Effector CD8-positive, alpha-beta T cell (primary cell): ENCODE measurements at regions not wholly inside any gene's neighbourhood (a gene's known extent, or its start where the extent isn't known, plus 50 kb on each side); places are given as distances from the start of the nearest gene placed in this dataset.

Source experiments
- DNase-seq: peaks from one replicate; lab custom pipeline; 2025; lab: John Stamatoyannopoulos, UW

DNA sequence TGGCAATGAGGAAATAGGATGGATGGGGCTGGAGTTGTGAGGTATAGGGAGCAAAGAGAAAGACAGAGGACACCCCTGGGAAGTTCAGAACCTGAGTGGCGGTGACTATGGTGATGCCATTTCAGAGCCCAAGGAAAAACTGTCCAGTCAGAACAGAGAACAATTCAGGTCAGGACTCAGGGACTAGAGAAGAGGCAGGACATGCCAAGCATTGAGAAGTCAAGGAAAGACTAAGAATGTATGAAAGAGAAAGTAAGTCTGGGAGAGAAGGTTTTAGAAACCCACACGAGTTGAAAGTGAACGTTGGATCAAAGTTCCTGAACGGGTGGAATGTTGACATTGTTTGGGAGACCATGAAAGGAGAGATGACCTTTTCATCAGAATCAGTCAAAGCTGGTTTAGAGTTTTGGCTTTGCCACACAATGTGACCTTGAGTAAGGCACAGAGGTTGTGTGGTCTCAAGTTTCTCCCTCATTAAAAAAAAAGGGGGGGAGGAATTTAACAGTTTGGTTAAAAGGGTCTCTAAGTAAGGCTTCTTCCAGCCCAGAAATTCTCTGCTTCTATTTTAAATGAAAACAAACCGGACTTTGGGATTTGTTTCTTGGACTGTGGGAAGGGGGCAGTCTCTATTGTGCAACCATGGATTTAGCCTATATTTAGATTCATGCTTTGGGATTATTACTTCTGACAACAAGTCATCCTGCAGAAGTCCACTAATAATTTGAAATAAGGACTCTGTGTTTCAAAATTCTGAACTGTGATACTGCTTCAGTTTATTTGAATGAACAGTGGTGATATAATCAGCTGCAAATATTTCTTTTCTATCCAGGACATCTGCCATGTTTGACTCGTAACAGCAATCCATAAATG lies 315.9 kb upstream of the TBL1XR1 start:
- no peak for DNase-seq

- no peak for DNase-seq
Observed at GRCh38 chr3:177513815-177514610, 316.7 kb upstream of the TBL1XR1 start.

- DNase-seq: no peak
Observed at GRCh38 chr3:177514611-177515499, 317.6 kb upstream of the TBL1XR1 start.

DNA sequence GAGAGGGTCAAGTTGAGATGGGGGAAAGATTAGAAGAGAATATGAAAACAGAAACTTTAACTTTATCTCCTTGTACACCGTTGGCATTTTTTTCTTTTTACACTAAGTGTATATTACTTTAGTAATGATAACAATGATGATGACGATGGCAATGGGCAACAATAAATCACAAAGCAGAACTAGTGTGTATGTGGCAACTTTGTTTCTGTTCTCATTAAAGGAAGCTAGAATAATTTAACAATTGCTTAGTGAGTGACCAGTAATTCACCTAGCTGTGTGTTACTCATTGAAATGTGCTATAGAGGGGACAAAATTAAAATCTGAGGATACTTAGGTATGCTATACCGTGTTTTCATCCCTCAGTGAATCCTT lies 318.5 kb upstream of the TBL1XR1 start:
- DNase-seq: no peak

DNA sequence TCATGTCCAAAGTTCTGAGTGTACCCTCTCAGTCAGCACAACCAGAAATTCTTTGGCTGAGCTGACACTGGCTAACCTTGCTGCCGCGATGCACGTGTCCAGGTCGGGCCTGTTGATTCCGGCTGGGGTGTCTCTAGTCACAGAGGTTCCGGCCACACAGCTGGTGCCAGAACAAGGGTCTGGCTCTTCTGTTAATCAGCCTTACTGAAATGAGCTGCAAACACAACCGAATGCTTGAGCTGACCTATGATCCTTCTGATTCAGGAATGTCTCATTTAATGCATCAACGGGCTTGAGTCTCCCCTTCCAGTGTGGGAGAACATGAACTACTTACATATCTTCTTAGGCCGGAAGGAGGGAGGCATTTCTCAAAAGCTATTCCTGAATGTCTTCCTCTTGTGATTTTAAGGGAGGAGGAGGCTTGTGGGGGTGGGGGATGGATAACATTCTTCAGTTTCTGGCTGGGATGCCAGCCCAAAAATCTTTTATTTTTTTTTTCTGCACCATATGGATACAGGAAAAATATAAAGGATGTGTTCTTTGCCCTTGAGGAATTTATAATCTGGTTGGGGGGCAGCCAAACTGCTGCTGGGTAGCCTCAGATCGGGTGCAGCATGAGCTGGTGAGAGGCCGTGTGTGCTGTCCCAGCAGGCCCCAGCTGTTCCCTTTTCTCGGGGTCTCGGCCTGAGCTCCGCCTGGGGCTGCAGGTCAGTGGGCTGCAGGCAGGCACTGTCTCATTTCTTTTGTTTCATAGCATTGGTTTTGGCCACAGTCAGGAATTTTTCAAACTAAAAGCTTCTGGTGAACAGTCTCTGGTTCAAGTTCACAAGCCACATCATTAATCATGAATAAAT lies 319.1 kb upstream of the TBL1XR1 start:
- DNase-seq: no peak

GRCh38 chr3:177517906-177518305 lies 320.6 kb upstream of the TBL1XR1 start:
- DNase-seq: no peak

- DNase-seq: no peak
Observed at GRCh38 chr3:177519588-177519987, 322.3 kb upstream of the TBL1XR1 start.

- DNase-seq: no peak
Observed at GRCh38 chr3:177521305-177521704, 324.0 kb upstream of the TBL1XR1 start.

DNA sequence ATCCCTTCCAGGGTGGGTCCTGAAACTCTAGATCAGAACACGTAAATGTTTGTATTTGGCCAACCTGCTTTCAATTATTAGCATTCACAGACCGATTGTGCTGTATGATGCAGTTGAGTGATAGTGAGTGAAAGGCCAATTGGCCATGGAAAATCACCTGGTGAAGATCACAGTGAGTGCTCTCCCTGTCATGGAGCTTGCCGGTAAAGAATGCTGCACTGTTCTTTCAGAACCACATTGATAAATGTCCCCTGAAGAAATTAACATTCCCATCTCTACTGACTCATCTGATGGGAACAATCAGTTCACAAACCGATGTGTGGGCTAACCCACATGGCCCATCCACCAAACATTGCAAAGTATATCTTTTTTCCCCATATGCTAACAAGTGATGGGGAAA lies 324.8 kb upstream of the TBL1XR1 start:
- DNase-seq: no peak

DNA sequence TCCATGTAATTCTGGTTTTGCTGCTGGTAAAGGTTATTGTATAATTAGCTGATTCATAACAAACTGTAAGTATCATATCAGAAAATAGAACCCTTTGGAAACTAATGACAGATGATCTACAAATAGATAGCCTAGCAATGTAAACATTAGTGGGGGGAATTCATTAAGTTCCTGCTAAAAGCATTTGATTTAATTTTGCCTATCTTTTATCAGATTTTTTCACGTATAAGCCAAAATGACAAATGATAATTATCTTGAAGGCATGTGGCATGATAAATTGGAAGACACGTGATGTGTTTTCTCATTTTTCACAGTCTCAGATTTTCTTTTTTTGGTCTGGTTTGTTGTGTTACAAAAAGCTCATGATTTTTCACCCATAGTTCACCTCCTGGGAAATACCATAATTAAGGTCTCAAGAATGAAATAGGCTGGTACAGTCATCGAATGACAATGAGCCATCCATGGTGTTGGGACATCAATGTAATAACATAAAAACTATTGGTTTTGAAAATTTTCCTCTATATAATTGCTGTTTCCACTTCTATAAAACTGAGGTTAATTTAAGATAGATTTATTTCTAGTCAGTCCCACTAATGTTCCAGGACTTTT lies 325.9 kb upstream of the TBL1XR1 start:
- no peak for DNase-seq

DNA sequence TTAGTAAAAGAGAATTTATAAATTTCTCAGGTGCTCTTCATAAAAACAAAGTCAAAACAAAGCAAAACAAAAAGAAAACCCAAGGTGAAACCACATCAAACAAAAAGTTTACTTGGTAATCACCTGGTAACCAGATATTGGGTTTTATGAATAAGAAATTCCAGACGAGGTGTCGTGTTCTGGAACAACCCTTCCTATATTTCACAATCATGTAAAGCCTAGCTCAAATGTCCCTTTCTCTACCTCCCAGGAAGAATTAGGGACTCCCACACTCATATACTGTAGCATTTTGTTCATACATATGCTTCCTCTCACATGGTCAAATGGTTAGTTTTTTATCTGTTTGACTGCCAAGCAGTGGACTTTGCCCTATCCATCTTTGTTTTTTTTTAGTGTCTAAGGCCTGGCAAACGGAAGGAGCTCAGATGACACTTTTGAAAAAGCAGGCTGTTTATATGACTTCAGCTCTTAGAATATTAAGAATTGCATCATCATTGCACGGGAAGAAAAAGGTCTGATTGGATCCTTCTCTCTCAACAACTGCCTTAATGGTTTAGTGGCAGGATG lies 326.7 kb upstream of the TBL1XR1 start:
- DNase-seq: no peak

DNA sequence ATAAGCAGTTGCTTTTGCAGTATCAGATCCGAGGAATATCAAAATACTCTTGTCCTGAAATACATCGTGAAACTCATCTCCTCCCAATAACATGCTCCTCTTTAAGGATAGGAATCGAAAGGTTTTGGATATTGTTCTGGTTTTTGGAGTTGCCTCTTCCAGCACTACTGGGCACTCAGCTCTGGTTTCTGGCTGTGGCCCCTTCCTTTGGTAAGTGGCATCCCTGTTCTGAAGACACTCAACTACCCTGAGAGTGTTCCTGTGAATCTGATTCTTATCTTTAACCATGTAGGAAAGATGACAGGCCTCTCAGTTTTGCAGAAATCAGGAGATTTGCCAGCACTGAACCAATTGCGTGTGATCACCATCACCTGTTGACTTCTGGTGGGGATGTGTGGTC lies 327.5 kb upstream of the TBL1XR1 start:
- DNase-seq: no peak

- DNase-seq: no peak
Observed at GRCh38 chr3:177525414-177525813, 328.1 kb upstream of the TBL1XR1 start.

DNA sequence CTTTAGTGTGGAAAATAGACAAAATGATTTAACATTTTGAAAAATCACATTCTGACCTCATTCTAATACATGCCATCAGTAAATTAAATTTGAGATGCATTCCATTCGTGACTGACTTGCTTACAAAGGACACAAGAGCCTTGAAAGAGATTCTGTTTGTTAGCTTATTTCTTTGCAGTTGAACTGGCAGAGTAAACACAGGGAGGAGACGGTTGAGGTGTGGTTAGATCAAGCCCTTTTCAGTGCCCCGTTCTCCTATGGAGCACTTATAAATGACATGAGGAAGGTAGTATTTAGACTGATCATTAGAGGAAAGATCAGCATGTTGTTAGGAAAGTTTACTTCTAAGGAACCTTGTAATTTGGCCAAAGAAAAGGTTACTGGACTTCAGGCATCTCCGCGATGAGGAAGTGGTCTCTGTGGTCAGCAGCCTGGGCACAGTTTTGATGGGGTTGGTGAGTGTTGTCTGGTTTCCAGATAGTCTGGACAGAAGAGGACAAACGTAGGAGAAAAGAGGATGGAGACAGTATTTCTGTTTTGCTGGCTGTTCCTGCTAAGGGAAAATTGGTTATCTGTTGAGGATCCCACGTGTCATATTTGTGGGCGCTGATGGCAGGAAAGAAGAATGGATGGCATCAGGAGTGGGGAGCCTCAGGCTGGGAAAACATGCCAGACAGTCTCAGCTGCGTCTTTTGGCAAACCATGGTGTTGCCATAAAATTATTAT lies 328.9 kb upstream of the TBL1XR1 start:
- DNase-seq: no peak

GRCh38 chr3:177527182-177527581 lies 329.9 kb upstream of the TBL1XR1 start:
- DNase-seq: no peak

GRCh38 chr3:177528306-177529070 lies 331.2 kb upstream of the TBL1XR1 start:
- DNase-seq: no peak

DNA sequence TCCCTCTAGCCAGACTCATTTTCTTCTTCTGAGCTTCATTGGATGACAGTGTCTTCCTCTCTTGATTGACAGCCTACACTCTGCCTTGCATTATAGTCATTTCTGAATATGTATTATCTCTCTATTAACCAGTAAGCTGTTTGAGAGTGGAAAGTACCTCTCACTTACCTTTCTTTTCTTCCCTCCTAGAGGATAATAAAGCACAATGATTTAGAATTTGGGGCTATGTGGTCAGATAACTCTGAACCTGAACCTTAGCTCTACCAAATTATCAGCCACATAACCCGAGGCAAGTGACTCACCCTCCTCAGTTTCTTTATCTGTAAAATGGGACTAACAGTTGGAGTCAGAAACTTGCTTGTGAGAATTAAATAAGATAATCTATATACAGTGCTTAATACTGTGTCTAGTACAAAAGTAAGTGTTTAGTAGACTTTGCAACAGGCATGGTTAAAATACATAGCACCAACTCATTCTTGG lies 331.8 kb upstream of the TBL1XR1 start:
- no peak for DNase-seq

GRCh38 chr3:177529716-177530335 lies 332.5 kb upstream of the TBL1XR1 start:
- DNase-seq: no peak
